Keratinocyte (primary cell): ENCODE measurements at regions not wholly inside any gene's neighbourhood (a gene's known extent, or its start where the extent isn't known, plus 50 kb on each side); places are given as distances from the start of the nearest gene placed in this dataset.

Experiments used
- DNase-seq: peaks from one replicate; pipeline ENCODE4 v3.0.0-alpha.2; 2011; ENCODE audit warnings: low read depth, missing footprints, low spot score
- FAIRE-seq: peaks from 2 replicates; lab custom pipeline; 2011; peaks lifted over from hg19 to GRCh38; lab: Jason Lieb, UNC
- H2AFZ ChIP-seq: 2 replicates; pipeline ENCODE4 v1.6.0; 2012; ENCODE audit warnings: low read length, control low read depth, inconsistent platforms; ENCODE audit not compliant: control insufficient read depth
- H3K27ac ChIP-seq: 2 replicates; pipeline ENCODE4 v1.5.1; 2011; ENCODE audit warnings: low read length; ENCODE audit not compliant: control insufficient read depth, insufficient read depth
- H3K27me3 ChIP-seq: 3 replicates; pipeline ENCODE4 v1.6.0; 2011; ENCODE audit warnings: low read length; ENCODE audit not compliant: control insufficient read depth, insufficient read depth; ENCODE audit errors: extremely low read depth
- H3K36me3 ChIP-seq, 2 experiments: 2 replicates in 1 of 2; 3 replicates in 1 of 2; pipeline ENCODE4 v1.5.1; 2011; ENCODE audit warnings: low read length in 2 of 2, mild to moderate bottlenecking in 1 of 2; ENCODE audit not compliant: control insufficient read depth in 2 of 2, insufficient read depth in 2 of 2; ENCODE audit errors: extremely low read depth in 1 of 2
- H3K4me1 ChIP-seq: 3 replicates; pipeline ENCODE4 v1.5.1; 2011; ENCODE audit warnings: low read length; ENCODE audit not compliant: control insufficient read depth, insufficient read depth; ENCODE audit errors: extremely low read depth
- H3K4me2 ChIP-seq: 3 replicates; pipeline ENCODE4 v1.6.0; 2011; ENCODE audit warnings: low read depth, low read length; ENCODE audit not compliant: control insufficient read depth, insufficient read depth; ENCODE audit errors: extremely low read depth
- H3K4me3 ChIP-seq, 3 experiments: fragments of 200-600 bp in 1 of 3; sonication (generic) in 1 of 3; 2 replicates in 2 of 3; 3 replicates in 1 of 3; pipeline ENCODE4 v1.5.1; 2011 to 2016; ENCODE audit warnings: low read length in 3 of 3, mild to moderate bottlenecking in 3 of 3, control low read depth in 2 of 3, inconsistent platforms in 1 of 3, low read depth in 1 of 3, mixed read lengths in 1 of 3, mixed run types in 1 of 3, moderate library complexity in 1 of 3; ENCODE audit not compliant: control insufficient read depth in 2 of 3, insufficient read depth in 2 of 3; ENCODE audit errors: extremely low read depth in 1 of 3
- H3K79me2 ChIP-seq: 2 replicates; pipeline ENCODE4 v1.6.0; 2012; ENCODE audit warnings: low read length; ENCODE audit not compliant: control insufficient read depth, insufficient read depth
- H3K9ac ChIP-seq: 3 replicates; pipeline ENCODE4 v1.6.0; 2011; ENCODE audit warnings: low read length; ENCODE audit not compliant: control insufficient read depth, insufficient read depth; ENCODE audit errors: extremely low read depth
- H3K9me1 ChIP-seq: 3 replicates; pipeline ENCODE4 v1.6.0; 2011; ENCODE audit warnings: low read length; ENCODE audit not compliant: control insufficient read depth, insufficient read depth; ENCODE audit errors: extremely low read depth
- H3K9me3 ChIP-seq: 2 replicates; pipeline ENCODE4 v1.5.1; 2012; ENCODE audit warnings: low read depth, low read length; ENCODE audit not compliant: control insufficient read depth
- H4K20me1 ChIP-seq: 3 replicates; pipeline ENCODE4 v1.6.0; 2011; ENCODE audit warnings: low read length; ENCODE audit not compliant: control insufficient read depth, insufficient read depth; ENCODE audit errors: extremely low read depth
- CTCF ChIP-seq, 3 experiments: IDR thresholded peaks in 1 of 3; conservative IDR thresholded peaks in 1 of 3; optimal IDR thresholded peaks in 1 of 3; 2 replicates in 2 of 3; 3 replicates in 1 of 3; pipeline versions ENCODE3 to v1.5.1; 2011; ENCODE audit warnings: low read length in 3 of 3, mild to moderate bottlenecking in 3 of 3, moderate library complexity in 2 of 3, control low read depth in 1 of 3, inconsistent platforms in 1 of 3; ENCODE audit not compliant: insufficient read depth in 2 of 3; ENCODE audit errors: extremely low read depth in 1 of 3
- EZH2 ChIP-seq: IDR thresholded peaks from one replicate; pipeline ENCODE4 v1.6.1; 2012; ENCODE audit warnings: inconsistent platforms, mild to moderate bottlenecking, low read length, moderate library complexity
- dilution Hi-C: fragments of 300-500 bp; cut with MboI; formaldehyde crosslinking; loops from one replicate; pipeline ENCODE4 v1.7.0; 2020; ENCODE audit warnings: low sequenced_read_pairs; ENCODE audit not compliant: extremely low pct_ligation_motif_present

GRCh38 chr2:155867564-155867963 lies 465.0 kb downstream of the NR4A2 start:
- peaks cover 6% of the 10 kb centered on the region for H3K4me1 ChIP-seq
- H3K4me2 ChIP-seq, result no peak overlapping the region
- no peak overlapping the region for H3K4me3 ChIP-seq
- H2AFZ ChIP-seq, result no peak overlapping the region
- H3K27me3 ChIP-seq, result no peaks in the 10 kb centered on the region
- no peak overlapping the region for H3K27ac ChIP-seq
- H3K79me2 ChIP-seq, result no peaks in the 10 kb centered on the region
- no peaks in the 10 kb centered on the region for H3K9me3 ChIP-seq
- H3K9me1 ChIP-seq, result no peaks in the 10 kb centered on the region
- H3K36me3 ChIP-seq, result no peaks in the 10 kb centered on the region
- DNase-seq, result no peak
- no peak overlapping the region for H3K9ac ChIP-seq
- TF ChIP-seq EZH2 (no peak), CTCF (optimal IDR thresholded peaks at IDR 0.05 in 1 of 3, IDR thresholded peaks at IDR 0.05 in 1 of 3, conservative IDR thresholded peaks at IDR 0.05 in 1 of 3; ENCODE audit: extremely low read depth in 1 of 3, insufficient read depth in 2 of 3, low read length in 3 of 3) (no peak)
- FAIRE-seq, result no peak
- no peaks in the 10 kb centered on the region for H4K20me1 ChIP-seq
- dilution Hi-C loops, result no loop called here

GRCh38 chr2:155866477-155866876 lies 466.0 kb downstream of the NR4A2 start:
- Histone ChIP-seq H3K4me1 (no peaks in the 10 kb centered on the region), H2AFZ (no peak overlapping the region), H3K4me2 (no peak overlapping the region), H3K27me3 (no peaks in the 10 kb centered on the region), H3K4me3 (no peak overlapping the region), H3K36me3 (no peaks in the 10 kb centered on the region), H3K9ac (no peak overlapping the region), H4K20me1 (no peaks in the 10 kb centered on the region), H3K79me2 (no peaks in the 10 kb centered on the region), H3K9me1 (no peaks in the 10 kb centered on the region), H3K9me3 (no peaks in the 10 kb centered on the region), H3K27ac (no peak overlapping the region)
- TF ChIP-seq CTCF (optimal IDR thresholded peaks at IDR 0.05 in 1 of 3, IDR thresholded peaks at IDR 0.05 in 1 of 3, conservative IDR thresholded peaks at IDR 0.05 in 1 of 3; ENCODE audit: extremely low read depth in 1 of 3, insufficient read depth in 2 of 3, low read length in 3 of 3) (no peak), EZH2 (no peak)
- DNase-seq (no peak), FAIRE-seq (no peak)
- dilution Hi-C loops, result no loop called here
